Loucy (cell line): ENCODE measurements at regions not wholly inside any gene's neighbourhood (a gene's known extent, or its start where the extent isn't known, plus 50 kb on each side); places are given as distances from the start of the nearest gene placed in this dataset.

ENCODE experiments used
- EZH2phosphoT487 ChIP-seq: fragments of 200-600 bp; IDR thresholded peaks from 2 replicates; pipeline ENCODE4 v1.6.1; 2018; ENCODE audit warnings: antibody characterized with exemption, mild to moderate bottlenecking, moderate library complexity, borderline replicate concordance
- TF ChIP-seq, protein P1 (sequence below): fragments of 200-600 bp; sonication (generic); conservative IDR thresholded peaks from 2 replicates; pipeline ENCODE4 v1.5.1; 2014; ENCODE audit warnings: mild to moderate bottlenecking, antibody characterized with exemption, low read length

DNA sequence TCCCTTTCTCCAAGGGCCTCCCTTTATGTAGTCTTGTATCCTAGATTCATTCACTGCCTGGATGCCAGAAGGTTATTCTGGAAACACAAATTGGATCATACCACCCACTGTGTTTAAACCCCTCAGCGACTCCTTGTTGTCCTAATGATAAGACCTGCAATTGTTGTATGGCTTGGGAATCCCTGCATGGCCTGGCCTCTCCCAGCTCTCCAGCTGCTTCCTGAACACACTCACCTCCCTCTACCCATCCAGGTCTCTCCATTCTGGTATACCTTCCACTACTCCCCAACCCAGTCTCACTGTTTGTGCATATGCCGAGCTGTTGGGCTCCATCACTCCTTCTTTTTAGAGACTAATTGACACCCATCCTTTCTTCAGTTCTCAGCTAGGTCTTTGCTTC is 124.3 kb upstream of the ALX4 start:
- TF ChIP-seq, protein P1, sequence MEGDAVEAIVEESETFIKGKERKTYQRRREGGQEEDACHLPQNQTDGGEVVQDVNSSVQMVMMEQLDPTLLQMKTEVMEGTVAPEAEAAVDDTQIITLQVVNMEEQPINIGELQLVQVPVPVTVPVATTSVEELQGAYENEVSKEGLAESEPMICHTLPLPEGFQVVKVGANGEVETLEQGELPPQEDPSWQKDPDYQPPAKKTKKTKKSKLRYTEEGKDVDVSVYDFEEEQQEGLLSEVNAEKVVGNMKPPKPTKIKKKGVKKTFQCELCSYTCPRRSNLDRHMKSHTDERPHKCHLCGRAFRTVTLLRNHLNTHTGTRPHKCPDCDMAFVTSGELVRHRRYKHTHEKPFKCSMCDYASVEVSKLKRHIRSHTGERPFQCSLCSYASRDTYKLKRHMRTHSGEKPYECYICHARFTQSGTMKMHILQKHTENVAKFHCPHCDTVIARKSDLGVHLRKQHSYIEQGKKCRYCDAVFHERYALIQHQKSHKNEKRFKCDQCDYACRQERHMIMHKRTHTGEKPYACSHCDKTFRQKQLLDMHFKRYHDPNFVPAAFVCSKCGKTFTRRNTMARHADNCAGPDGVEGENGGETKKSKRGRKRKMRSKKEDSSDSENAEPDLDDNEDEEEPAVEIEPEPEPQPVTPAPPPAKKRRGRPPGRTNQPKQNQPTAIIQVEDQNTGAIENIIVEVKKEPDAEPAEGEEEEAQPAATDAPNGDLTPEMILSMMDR, result no peak
- no peak for TF ChIP-seq EZH2phosphoT487
